ENCODE measurements at regions not wholly inside any gene's neighbourhood (a gene's known extent, or its start where the extent isn't known, plus 50 kb on each side); places are given as distances from the start of the nearest gene placed in this dataset.

- Histone ChIP-seq H2AFZ (ENCODE audit: low read length) (no peak overlapping the region), H3K27me3 (ENCODE audit: control insufficient read depth in 1 of 2, insufficient read depth in 2 of 2, low read length in 2 of 2) (no peaks in the 10 kb centered on the region), H3K36me3 (replicated peaks in 1 of 2; ENCODE audit: control insufficient read depth in 1 of 2, insufficient read depth in 2 of 2, low read length in 2 of 2) (no peaks in the 10 kb centered on the region), H3K4me2 (ENCODE audit: low read depth, low read length) (no peak overlapping the region), H3K9me3 (ENCODE audit: low read length) (no peaks in the 10 kb centered on the region), H4K20me1 (ENCODE audit: insufficient read depth, low read length) (no peaks in the 10 kb centered on the region), H3K79me2 (ENCODE audit: insufficient read depth, low read length) (no peaks in the 10 kb centered on the region), H3K27ac (ENCODE audit: extremely low read length, insufficient read depth, low read length) (no peak overlapping the region), H3K4me1 (ENCODE audit: insufficient read depth, low read length) (no peaks in the 10 kb centered on the region), H3K4me3 (replicated peaks in 1 of 3; ENCODE audit: insufficient read depth in 1 of 3, low read depth in 2 of 3, low read length in 3 of 3) (no peak overlapping the region), H3K9ac (ENCODE audit: insufficient read depth, low read depth, low read length) (no peak overlapping the region)
- no TSS peak for BruUV-seq (replicated peaks)
- intact Hi-C loops (cut with micrococcal nuclease; ENCODE audit: unreplicated experiment): no loop called here
- CTCF ChIA-PET (ENCODE audit: low intra/inter-chr PET ratio, low total read pairs): no interaction called here
- in situ Hi-C loops (cut with HindIII; ENCODE audit: extremely low pct_ligation_motif_present, low pct_unique_long_range_greater_than_20kb): no loop called here
- DNase-seq (ENCODE audit: low spot score) (no peak), ATAC-seq (no peak), FAIRE-seq (no peak)
- TF ChIP-seq MAF1 (CRISPR knock-in tag; IDR thresholded peaks at IDR 0.05; ENCODE audit: borderline replicate concordance): no peak
- no peak for TF ChIP-seq ZNF878 (CRISPR knock-in tag; IDR thresholded peaks at IDR 0.05)
- no peak for TF ChIP-seq E2F1 (CRISPR knock-in tag; IDR thresholded peaks at IDR 0.05)
- TF ChIP-seq, protein P1, sequence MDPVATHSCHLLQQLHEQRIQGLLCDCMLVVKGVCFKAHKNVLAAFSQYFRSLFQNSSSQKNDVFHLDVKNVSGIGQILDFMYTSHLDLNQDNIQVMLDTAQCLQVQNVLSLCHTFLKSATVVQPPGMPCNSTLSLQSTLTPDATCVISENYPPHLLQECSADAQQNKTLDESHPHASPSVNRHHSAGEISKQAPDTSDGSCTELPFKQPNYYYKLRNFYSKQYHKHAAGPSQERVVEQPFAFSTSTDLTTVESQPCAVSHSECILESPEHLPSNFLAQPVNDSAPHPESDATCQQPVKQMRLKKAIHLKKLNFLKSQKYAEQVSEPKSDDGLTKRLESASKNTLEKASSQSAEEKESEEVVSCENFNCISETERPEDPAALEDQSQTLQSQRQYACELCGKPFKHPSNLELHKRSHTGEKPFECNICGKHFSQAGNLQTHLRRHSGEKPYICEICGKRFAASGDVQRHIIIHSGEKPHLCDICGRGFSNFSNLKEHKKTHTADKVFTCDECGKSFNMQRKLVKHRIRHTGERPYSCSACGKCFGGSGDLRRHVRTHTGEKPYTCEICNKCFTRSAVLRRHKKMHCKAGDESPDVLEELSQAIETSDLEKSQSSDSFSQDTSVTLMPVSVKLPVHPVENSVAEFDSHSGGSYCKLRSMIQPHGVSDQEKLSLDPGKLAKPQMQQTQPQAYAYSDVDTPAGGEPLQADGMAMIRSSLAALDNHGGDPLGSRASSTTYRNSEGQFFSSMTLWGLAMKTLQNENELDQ (CRISPR knock-in tag; IDR thresholded peaks at IDR 0.05; ENCODE audit: borderline replicate concordance): no peak
- TF ChIP-seq PRDM10 (CRISPR knock-in tag; IDR thresholded peaks at IDR 0.05; ENCODE audit: low read depth): no peak
- no peak for TF ChIP-seq ZNF296 (CRISPR knock-in tag; conservative IDR thresholded peaks at IDR 0.05)
- no peak for TF ChIP-seq ZNF331 (CRISPR knock-in tag; IDR thresholded peaks at IDR 0.05)
- TF ChIP-seq TBP (CRISPR knock-in tag; IDR thresholded peaks at IDR 0.05): no peak
- no peak for TF ChIP-seq MEF2D (CRISPR knock-in tag; IDR thresholded peaks at IDR 0.05)
- 4% methylated on average over 8 of the region's 8 CpGs for WGBS (ENCODE audit: low lambda C conversion rate)
- POLR2A ChIA-PET: no interaction called here
Observed at GRCh38 chr2:104109356-104109755, 744.6 kb upstream of the POU3F3 start.

Data from HepG2 (cell line).